Stomach smooth muscle (tissue), 2 donors: ENCODE measurements at regions not wholly inside any gene's neighbourhood (a gene's known extent, or its start where the extent isn't known, plus 50 kb on each side); places are given as distances from the start of the nearest gene placed in this dataset.

Source experiments
- H3K27ac ChIP-seq: one replicate; pipeline ENCODE4 v1.7.0; 2013; ENCODE audit warnings: mild to moderate bottlenecking, low read length, inconsistent platforms
- H3K27me3 ChIP-seq, 2 donors: one replicate each; pipeline ENCODE4 v1.7.0; 2013; ENCODE audit warnings: low read length in 2 of 2; ENCODE audit not compliant: insufficient read depth in 2 of 2, control insufficient read depth in 1 of 2
- H3K36me3 ChIP-seq, 2 donors: one replicate each; pipeline ENCODE4 v1.7.0; 2013; ENCODE audit warnings: low read length in 2 of 2; ENCODE audit not compliant: control insufficient read depth in 2 of 2, insufficient read depth in 2 of 2
- H3K4me1 ChIP-seq: one replicate; pipeline ENCODE4 v1.7.0; 2013; ENCODE audit warnings: low read length; ENCODE audit not compliant: control insufficient read depth, insufficient read depth
- H3K4me3 ChIP-seq, 2 donors: one replicate each; pipeline ENCODE4 v1.7.0; 2013; ENCODE audit warnings: low read length in 2 of 2
- H3K9ac ChIP-seq, 2 donors: one replicate each; pipeline ENCODE4 v1.7.0; 2013; ENCODE audit warnings: low read length in 2 of 2, mild to moderate bottlenecking in 1 of 2
- H3K9me3 ChIP-seq, 2 donors: one replicate each; pipeline ENCODE4 v1.7.0; 2013; ENCODE audit warnings: low read length in 2 of 2; ENCODE audit not compliant: control insufficient read depth in 2 of 2
- donor health status: healthy.
- donor health status: Pancreatic carcinoma.

GRCh38 chr1:22264464-22265341 is 121.8 kb upstream of the WNT4 start:
- Histone ChIP-seq H3K9me3 (no peaks in the 10 kb centered on the region), H3K36me3 (no peaks in the 10 kb centered on the region), H3K4me3 (no peak overlapping the region), H3K27me3 (peaks cover 6 to 9% of the 10 kb centered on the region in 2 donors), H3K4me1 (no peaks in the 10 kb centered on the region), H3K9ac (no peak overlapping the region), H3K27ac (no peak overlapping the region)

GRCh38 chr1:22266141-22266540 is 123.2 kb upstream of the WNT4 start:
- Histone ChIP-seq H3K9ac (no peak overlapping the region), H3K27me3 (peaks cover 6 to 9% of the 10 kb centered on the region in 2 donors), H3K4me1 (no peaks in the 10 kb centered on the region), H3K27ac (no peak overlapping the region), H3K36me3 (no peaks in the 10 kb centered on the region), H3K4me3 (no peak overlapping the region), H3K9me3 (no peaks in the 10 kb centered on the region)

GRCh38 chr1:22267413-22268175 is 124.7 kb upstream of the WNT4 start:
- Histone ChIP-seq H3K4me3 (no peak overlapping the region), H3K36me3 (no peaks in the 10 kb centered on the region), H3K9me3 (no peaks in the 10 kb centered on the region), H3K4me1 (no peaks in the 10 kb centered on the region), H3K27me3 (peaks cover 4 to 6% of the 10 kb centered on the region in 2 donors), H3K9ac (no peak overlapping the region), H3K27ac (no peak overlapping the region)

GRCh38 chr1:22268327-22268726 is 125.4 kb upstream of the WNT4 start:
- Histone ChIP-seq H3K27me3 (peaks cover 4 to 6% of the 10 kb centered on the region in 2 donors), H3K4me1 (no peaks in the 10 kb centered on the region), H3K36me3 (no peaks in the 10 kb centered on the region), H3K4me3 (no peak overlapping the region), H3K9me3 (no peaks in the 10 kb centered on the region), H3K9ac (no peak overlapping the region), H3K27ac (no peak overlapping the region)

- H3K4me1 ChIP-seq = no peaks in the 10 kb centered on the region
- H3K9ac ChIP-seq = no peak overlapping the region
- H3K27ac ChIP-seq = no peak overlapping the region
- H3K27me3 ChIP-seq = peaks cover under 1 to 10% of the 10 kb centered on the region in 2 donors
- H3K36me3 ChIP-seq = no peaks in the 10 kb centered on the region
- no peak overlapping the region for H3K4me3 ChIP-seq
- no peaks in the 10 kb centered on the region for H3K9me3 ChIP-seq
Measured at GRCh38 chr1:22271847-22272801, 129.2 kb upstream of the WNT4 start.

- Histone ChIP-seq H3K4me3 (no peak overlapping the region), H3K4me1 (no peaks in the 10 kb centered on the region), H3K36me3 (no peaks in the 10 kb centered on the region), H3K9ac (no peak overlapping the region), H3K27me3 (peaks cover 3 to 8% of the 10 kb centered on the region in 2 donors), H3K27ac (no peak overlapping the region), H3K9me3 (no peaks in the 10 kb centered on the region)
Measured at GRCh38 chr1:22273686-22274681, 131.1 kb upstream of the WNT4 start.

- H3K9ac ChIP-seq = no peak overlapping the region
- no peaks in the 10 kb centered on the region for H3K9me3 ChIP-seq
- H3K4me1 ChIP-seq = no peaks in the 10 kb centered on the region
- H3K27me3 ChIP-seq = peaks cover 3 to 8% of the 10 kb centered on the region in 2 donors
- H3K36me3 ChIP-seq = no peaks in the 10 kb centered on the region
- no peak overlapping the region for H3K4me3 ChIP-seq
- no peak overlapping the region for H3K27ac ChIP-seq
Measured at GRCh38 chr1:22275167-22275566, 132.3 kb upstream of the WNT4 start.

- H3K27me3 ChIP-seq = peaks cover 3 to 8% of the 10 kb centered on the region in 2 donors
Measured at GRCh38 chr1:22275626-22276395, 132.9 kb upstream of the WNT4 start.

GRCh38 chr1:22276396-22276748 is 133.5 kb upstream of the WNT4 start:
- H3K27me3 ChIP-seq = peaks cover 3 to 8% of the 10 kb centered on the region in 2 donors
- H3K9me3 ChIP-seq = peaks cover 0 to 3% of the 10 kb centered on the region in 2 donors
- no peaks in the 10 kb centered on the region for H3K36me3 ChIP-seq
- no peak overlapping the region for H3K27ac ChIP-seq
- no peak overlapping the region for H3K4me3 ChIP-seq
- no peak overlapping the region for H3K9ac ChIP-seq
- H3K4me1 ChIP-seq = no peaks in the 10 kb centered on the region

More at GRCh38 chr1:22275626-22276395, 132.9 kb upstream of the WNT4 start:
- Histone ChIP-seq H3K9me3 (peaks cover 0 to 3% of the 10 kb centered on the region in 2 donors), H3K27ac (no peak overlapping the region), H3K36me3 (no peaks in the 10 kb centered on the region), H3K9ac (no peak overlapping the region), H3K4me3 (no peak overlapping the region), H3K4me1 (no peaks in the 10 kb centered on the region)
